Neural cell (in vitro differentiated cells): ENCODE measurements at regions not wholly inside any gene's neighbourhood (a gene's known extent, or its start where the extent isn't known, plus 50 kb on each side); places are given as distances from the start of the nearest gene placed in this dataset.
"Not testable (repeated sequence)": the region's sequence is repeated elsewhere in the genome, so short reads cannot be mapped to it uniquely, and the experiment has no call there.

ENCODE experiments used
- H2AFZ ChIP-seq: fragments of 200-600, 300-800 bp; sonication (generic), shearing (Covaris generic); 2 replicates; pipeline ENCODE4 v1.6.0; 2014; ENCODE audit warnings: low read depth, mild to moderate bottlenecking, antibody characterized with exemption, low read length, moderate library complexity
- H3F3A ChIP-seq: fragments of 200-600 bp; shearing (Covaris generic); 2 replicates; pipeline ENCODE4 v1.6.1; 2016; ENCODE audit warnings: mild to moderate bottlenecking, moderate library complexity, mixed read lengths, antibody characterized with exemption, low read length; ENCODE audit not compliant: insufficient read depth, poor library complexity, severe bottlenecking
- H3K27ac ChIP-seq: fragments of 200-600, 300-800 bp; sonication (generic), shearing (Covaris generic); 2 replicates; pipeline ENCODE4 v1.5.1; 2014; ENCODE audit warnings: mild to moderate bottlenecking, low read length, moderate library complexity
- H3K27me3 ChIP-seq: fragments of 300-800, 200-600 bp; sonication (generic), shearing (Covaris generic); 2 replicates; pipeline ENCODE4 v1.6.0; 2014; ENCODE audit warnings: mild to moderate bottlenecking, low read depth, low read length, moderate library complexity; ENCODE audit not compliant: insufficient read depth
- H3K36me3 ChIP-seq: fragments of 300-800, 200-600 bp; sonication (generic), shearing (Covaris generic); 2 replicates; pipeline ENCODE4 v1.5.1; 2014; ENCODE audit warnings: mild to moderate bottlenecking, antibody characterized with exemption, low read length, moderate library complexity; ENCODE audit not compliant: insufficient read depth
- H3K4me2 ChIP-seq: fragments of 300-800, 200-600 bp; sonication (generic), shearing (Covaris generic); 2 replicates; pipeline ENCODE4 v1.6.0; 2014; ENCODE audit warnings: mild to moderate bottlenecking, low read length
- H3K4me3 ChIP-seq: fragments of 300-800, 200-600 bp; sonication (generic), shearing (Covaris generic); 2 replicates; pipeline ENCODE4 v1.5.1; 2014; ENCODE audit warnings: mild to moderate bottlenecking, low read length, moderate library complexity
- H3K79me2 ChIP-seq: fragments of 200-600 bp; shearing (Covaris generic); replicated peaks from 2 replicates; pipeline ENCODE4 v1.6.0; 2014; ENCODE audit warnings: mild to moderate bottlenecking, low read length, moderate library complexity; ENCODE audit not compliant: insufficient read depth
- H3K9ac ChIP-seq: fragments of 300-800, 200-600 bp; sonication (generic), shearing (Covaris generic); 2 replicates; pipeline ENCODE4 v1.6.1; 2016; ENCODE audit warnings: mild to moderate bottlenecking, low read length, mixed read lengths
- H3K9me2 ChIP-seq: fragments of 200-600 bp; shearing (Covaris generic); 2 replicates; pipeline ENCODE4 v1.6.1; 2016; ENCODE audit warnings: mild to moderate bottlenecking, low read length, mixed read lengths; ENCODE audit not compliant: insufficient read depth
- H3K9me3 ChIP-seq: fragments of 200-600, 300-800 bp; sonication (generic), shearing (Covaris generic); 2 replicates; pipeline ENCODE4 v1.6.1; 2016; ENCODE audit warnings: mild to moderate bottlenecking, mixed run types, low read length, moderate library complexity, mixed read lengths
- H4K20me1 ChIP-seq: fragments of 200-600 bp; shearing (Covaris generic); 2 replicates; pipeline ENCODE4 v1.6.1; 2016; ENCODE audit warnings: mild to moderate bottlenecking, mixed run types; ENCODE audit not compliant: insufficient read depth
- EP300 ChIP-seq: fragments of 450-650 bp; conservative IDR thresholded peaks from 2 replicates; pipeline ENCODE4 v1.6.1; 2014; ENCODE audit warnings: antibody characterized with exemption, mild to moderate bottlenecking, moderate library complexity; ENCODE audit not compliant: poor library complexity, severe bottlenecking
- EZH2 ChIP-seq: fragments of 200-600, 300-800 bp; shearing (Covaris generic), sonication (generic); IDR thresholded peaks from 2 replicates; pipeline ENCODE4 v1.6.1; 2014; ENCODE audit warnings: antibody characterized with exemption, low read length, borderline replicate concordance, mild to moderate bottlenecking; ENCODE audit not compliant: insufficient read depth, poor library complexity, severe bottlenecking
- MXI1 ChIP-seq: fragments of 450-650 bp; conservative IDR thresholded peaks from 2 replicates; pipeline ENCODE4 v1.6.1; 2014; ENCODE audit warnings: antibody characterized with exemption, mild to moderate bottlenecking; ENCODE audit not compliant: poor library complexity, severe bottlenecking
- POLR2AphosphoS5 ChIP-seq: IDR thresholded peaks from 2 replicates; pipeline ENCODE4 v1.6.1; 2012
- RAD21 ChIP-seq: fragments of 450-650 bp; conservative IDR thresholded peaks from 2 replicates; pipeline ENCODE4 v1.6.1; 2014; ENCODE audit warnings: antibody characterized with exemption, mild to moderate bottlenecking, moderate library complexity
- REST ChIP-seq: IDR thresholded peaks from 2 replicates; pipeline ENCODE4 v1.6.1; 2012; ENCODE audit warnings: borderline replicate concordance
- SMC3 ChIP-seq: fragments of 450-650 bp; conservative IDR thresholded peaks from 2 replicates; pipeline ENCODE4 v1.6.1; 2014; ENCODE audit warnings: antibody characterized with exemption, mild to moderate bottlenecking, moderate library complexity; ENCODE audit not compliant: poor library complexity
- TAF1 ChIP-seq: IDR thresholded peaks from 2 replicates; pipeline ENCODE4 v1.6.1; 2012; ENCODE audit warnings: low read depth
- TF ChIP-seq, protein P1 (sequence below): fragments of 450-650 bp; IDR thresholded peaks from 2 replicates; pipeline ENCODE4 v1.5.1; 2014; ENCODE audit warnings: antibody characterized with exemption, mild to moderate bottlenecking, moderate library complexity; ENCODE audit not compliant: poor library complexity, severe bottlenecking

DNA sequence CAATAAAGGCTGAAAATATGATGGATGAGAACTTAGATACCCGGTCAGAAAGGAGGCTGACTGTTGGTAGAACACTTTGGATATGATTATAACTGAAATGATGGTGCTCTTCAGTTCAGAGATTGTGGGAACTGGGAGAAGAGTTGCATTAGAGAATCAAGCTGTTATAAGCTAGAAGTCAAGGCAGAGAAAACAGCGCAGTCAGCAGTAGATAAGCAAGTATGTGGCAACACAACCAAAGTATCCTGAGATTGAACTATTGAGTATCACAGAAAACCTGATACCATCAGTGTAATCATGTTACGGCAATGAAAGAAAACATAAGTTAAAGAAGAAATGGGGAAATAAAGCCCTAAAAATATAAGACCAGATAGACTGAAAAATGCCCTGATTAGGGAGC, 633.9 kb upstream of the LRRTM1 start:
- no peaks in the 10 kb centered on the region for H3K79me2 ChIP-seq
- no peak overlapping the region for H3K4me2 ChIP-seq
- H3K27me3 ChIP-seq = no peaks in the 10 kb centered on the region
- no peak overlapping the region for H2AFZ ChIP-seq
- H3K27ac ChIP-seq = no peak overlapping the region
- no peaks in the 10 kb centered on the region for H3K9me3 ChIP-seq
- H4K20me1 ChIP-seq = no peaks in the 10 kb centered on the region
- TF ChIP-seq MXI1 (no peak), EZH2 (no peak), TAF1 (no peak), RAD21 (no peak), POLR2AphosphoS5 (no peak), EP300 (no peak), SMC3 (no peak), REST (no peak)
- TF ChIP-seq, protein P1, sequence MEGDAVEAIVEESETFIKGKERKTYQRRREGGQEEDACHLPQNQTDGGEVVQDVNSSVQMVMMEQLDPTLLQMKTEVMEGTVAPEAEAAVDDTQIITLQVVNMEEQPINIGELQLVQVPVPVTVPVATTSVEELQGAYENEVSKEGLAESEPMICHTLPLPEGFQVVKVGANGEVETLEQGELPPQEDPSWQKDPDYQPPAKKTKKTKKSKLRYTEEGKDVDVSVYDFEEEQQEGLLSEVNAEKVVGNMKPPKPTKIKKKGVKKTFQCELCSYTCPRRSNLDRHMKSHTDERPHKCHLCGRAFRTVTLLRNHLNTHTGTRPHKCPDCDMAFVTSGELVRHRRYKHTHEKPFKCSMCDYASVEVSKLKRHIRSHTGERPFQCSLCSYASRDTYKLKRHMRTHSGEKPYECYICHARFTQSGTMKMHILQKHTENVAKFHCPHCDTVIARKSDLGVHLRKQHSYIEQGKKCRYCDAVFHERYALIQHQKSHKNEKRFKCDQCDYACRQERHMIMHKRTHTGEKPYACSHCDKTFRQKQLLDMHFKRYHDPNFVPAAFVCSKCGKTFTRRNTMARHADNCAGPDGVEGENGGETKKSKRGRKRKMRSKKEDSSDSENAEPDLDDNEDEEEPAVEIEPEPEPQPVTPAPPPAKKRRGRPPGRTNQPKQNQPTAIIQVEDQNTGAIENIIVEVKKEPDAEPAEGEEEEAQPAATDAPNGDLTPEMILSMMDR = no peak
- no peaks in the 10 kb centered on the region for H3K9me2 ChIP-seq
- no peak overlapping the region for H3K9ac ChIP-seq
- no peaks in the 10 kb centered on the region for H3K36me3 ChIP-seq
- H3K4me3 ChIP-seq = no peak overlapping the region
- no peaks in the 10 kb centered on the region for H3F3A ChIP-seq

DNA sequence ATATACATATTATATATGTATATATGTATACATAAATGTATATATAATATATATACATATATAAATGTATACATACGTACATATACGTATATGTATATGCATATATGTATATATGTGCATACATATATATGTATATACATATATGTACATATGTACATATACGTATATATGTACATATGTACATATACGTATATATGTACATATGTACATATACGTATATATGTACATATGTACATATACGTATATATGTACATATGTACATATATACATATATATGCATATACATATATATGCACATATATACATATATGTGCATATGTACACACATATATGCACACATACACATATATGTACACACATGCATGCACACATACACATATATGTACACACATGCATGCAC, 627.3 kb upstream of the LRRTM1 start:
- H3K27ac ChIP-seq, H3K9me2 ChIP-seq, H3K27me3 ChIP-seq, H3F3A ChIP-seq, H2AFZ ChIP-seq, H3K36me3 ChIP-seq, H3K9me3 ChIP-seq, H3K4me2 ChIP-seq, H3K4me3 ChIP-seq, H4K20me1 ChIP-seq, H3K79me2 ChIP-seq, H3K9ac ChIP-seq: not testable (repeated sequence)

DNA sequence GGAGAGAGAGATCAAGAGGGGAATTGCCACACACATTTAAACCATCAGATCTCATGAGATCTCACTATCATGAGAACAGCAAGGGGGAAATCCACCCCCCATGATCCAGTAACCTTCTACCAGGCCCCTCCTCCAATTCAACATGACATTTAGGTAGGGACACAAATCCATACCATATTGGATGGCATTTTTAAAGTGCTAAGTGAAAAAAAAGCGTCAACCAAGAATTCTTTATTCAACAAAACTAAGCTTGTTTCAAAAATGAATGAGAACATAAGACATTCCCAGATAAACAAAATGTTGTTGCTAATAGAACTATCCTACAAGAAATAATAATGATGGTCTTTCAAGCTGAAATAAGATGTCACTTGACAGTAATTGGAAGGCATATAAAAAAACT, 626.2 kb upstream of the LRRTM1 start:
- H3K36me3 ChIP-seq = no peaks in the 10 kb centered on the region
- H3K4me3 ChIP-seq = no peak overlapping the region
- TF ChIP-seq, protein P1 = no peak
- TF ChIP-seq EP300 = no peak
- TF ChIP-seq EZH2 = no peak
- no peak for TF ChIP-seq SMC3

More for the DNA sequence above, 626.2 kb upstream of the LRRTM1 start:
- H3K9me2 ChIP-seq = no peaks in the 10 kb centered on the region
- H3K9me3 ChIP-seq = no peaks in the 10 kb centered on the region
- H3K27ac ChIP-seq = no peak overlapping the region
- no peak overlapping the region for H2AFZ ChIP-seq
- no peaks in the 10 kb centered on the region for H3F3A ChIP-seq
- no peaks in the 10 kb centered on the region for H4K20me1 ChIP-seq
- H3K4me2 ChIP-seq = no peak overlapping the region
- H3K27me3 ChIP-seq = no peaks in the 10 kb centered on the region
- no peak overlapping the region for H3K9ac ChIP-seq
- no peaks in the 10 kb centered on the region for H3K79me2 ChIP-seq
